ENCODE measurements at regions not wholly inside any gene's neighbourhood (a gene's known extent, or its start where the extent isn't known, plus 50 kb on each side); places are given as distances from the start of the nearest gene placed in this dataset.

DNA sequence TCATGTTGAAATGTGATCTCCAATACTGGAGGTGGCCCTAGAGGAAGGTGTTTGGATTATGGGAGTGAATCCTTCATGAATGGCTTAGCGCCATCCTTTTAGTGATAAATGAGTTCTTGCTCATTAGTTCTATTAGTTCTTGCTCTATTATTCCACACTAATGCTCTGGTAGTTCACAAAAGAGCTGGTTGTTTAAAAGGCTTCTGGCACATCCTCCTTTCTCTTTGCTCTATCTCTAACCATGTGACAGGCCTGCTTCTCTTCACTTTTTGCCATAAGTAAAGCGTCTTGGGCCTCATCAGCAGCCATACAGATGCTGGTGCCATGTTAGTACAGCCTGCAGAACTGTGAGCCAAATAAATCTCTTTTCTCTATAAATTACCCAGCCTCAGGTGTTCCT, 469.9 kb downstream of the GUCY1A2 start:
- Histone ChIP-seq H4K5ac (ENCODE audit: insufficient read length, low read depth, low read length) (no peak overlapping the region), H3K23ac (ENCODE audit: insufficient read length, low read depth, low read length) (no peak overlapping the region), H2BK20ac (ENCODE audit: low read depth, low read length, poor library complexity, severe bottlenecking) (no peak overlapping the region), H2AFZ (ENCODE audit: low read length) (no peak overlapping the region), H4K91ac (ENCODE audit: insufficient read length, low read depth, low read length) (no peak overlapping the region), H2BK15ac (ENCODE audit: low read depth, low read length) (no peak overlapping the region), H2AK5ac (ENCODE audit: insufficient read length, low read length) (no peak overlapping the region), H3K23me2 (ENCODE audit: insufficient read length, low read depth, low read length, poor library complexity, severe bottlenecking) (no peaks in the 10 kb centered on the region), H3K79me2 (ENCODE audit: insufficient read depth, low read length) (no peaks in the 10 kb centered on the region), H3K27ac (ENCODE audit: insufficient read length, low read depth, low read length) (no peak overlapping the region), H3K56ac (ENCODE audit: insufficient read length, low read depth, low read length) (no peak overlapping the region), H2BK12ac (ENCODE audit: insufficient read length, low read depth, low read length) (no peak overlapping the region), H3K9me3 (ENCODE audit: control insufficient read depth, low read depth, low read length) (no peaks in the 10 kb centered on the region), H2BK5ac (ENCODE audit: insufficient read length, low read length) (no peak overlapping the region), H2BK120ac (ENCODE audit: low read depth, low read length, poor library complexity, severe bottlenecking) (no peak overlapping the region), H3K4ac (ENCODE audit: low read depth, low read length) (no peak overlapping the region), H3K9ac (ENCODE audit: extremely low read depth, insufficient read length, low read length) (no peak overlapping the region), H3K79me1 (ENCODE audit: insufficient read depth, low read depth, low read length, poor library complexity, severe bottlenecking) (no peaks in the 10 kb centered on the region), H4K20me1 (ENCODE audit: control insufficient read depth, insufficient read depth, insufficient read length) (no peaks in the 10 kb centered on the region), H3K18ac (ENCODE audit: insufficient read length, low read depth, low read length) (no peak overlapping the region), H3K4me2 (ENCODE audit: insufficient read depth, insufficient read length, low read length) (no peak overlapping the region), H3T11ph (ENCODE audit: low read length) (no peak overlapping the region), H4K8ac (replicated peaks; ENCODE audit: insufficient read length, low read depth, low read length) (no peak overlapping the region), H3K14ac (ENCODE audit: insufficient read depth, low read length) (no peak overlapping the region), H3K4me1 (ENCODE audit: insufficient read depth, low read length) (no peaks in the 10 kb centered on the region), H3K27me3 (ENCODE audit: insufficient read depth, low read length) (no peaks in the 10 kb centered on the region)
- WGBS (ENCODE audit: extremely low coverage, insufficient read length, low lambda C conversion rate), result no CpG with 5 or more reads among the region's 2 CpGs
- no peaks in the 10 kb centered on the region for H3K4me1 Mint-ChIP-seq
- H3K36me3 Mint-ChIP-seq (ENCODE audit: insufficient read depth in 1 of 3, low read depth in 3 of 3), result no peaks in the 10 kb centered on the region
- TF ChIP-seq, protein P1, sequence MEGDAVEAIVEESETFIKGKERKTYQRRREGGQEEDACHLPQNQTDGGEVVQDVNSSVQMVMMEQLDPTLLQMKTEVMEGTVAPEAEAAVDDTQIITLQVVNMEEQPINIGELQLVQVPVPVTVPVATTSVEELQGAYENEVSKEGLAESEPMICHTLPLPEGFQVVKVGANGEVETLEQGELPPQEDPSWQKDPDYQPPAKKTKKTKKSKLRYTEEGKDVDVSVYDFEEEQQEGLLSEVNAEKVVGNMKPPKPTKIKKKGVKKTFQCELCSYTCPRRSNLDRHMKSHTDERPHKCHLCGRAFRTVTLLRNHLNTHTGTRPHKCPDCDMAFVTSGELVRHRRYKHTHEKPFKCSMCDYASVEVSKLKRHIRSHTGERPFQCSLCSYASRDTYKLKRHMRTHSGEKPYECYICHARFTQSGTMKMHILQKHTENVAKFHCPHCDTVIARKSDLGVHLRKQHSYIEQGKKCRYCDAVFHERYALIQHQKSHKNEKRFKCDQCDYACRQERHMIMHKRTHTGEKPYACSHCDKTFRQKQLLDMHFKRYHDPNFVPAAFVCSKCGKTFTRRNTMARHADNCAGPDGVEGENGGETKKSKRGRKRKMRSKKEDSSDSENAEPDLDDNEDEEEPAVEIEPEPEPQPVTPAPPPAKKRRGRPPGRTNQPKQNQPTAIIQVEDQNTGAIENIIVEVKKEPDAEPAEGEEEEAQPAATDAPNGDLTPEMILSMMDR (conservative IDR thresholded peaks at IDR 0.05), result no peak
- no peak for DNase-seq
- no peaks in the 10 kb centered on the region for H3K9me3 Mint-ChIP-seq
- H3K27me3 Mint-ChIP-seq (ENCODE audit: low read depth), result no peaks in the 10 kb centered on the region
- no peak overlapping the region for H3K4me3 Mint-ChIP-seq
- H3K27ac Mint-ChIP-seq, result no peak overlapping the region

Measured in H9 (cell line).